Mucosa of rectum (tissue), 2 donors: ENCODE measurements at regions not wholly inside any gene's neighbourhood (a gene's known extent, or its start where the extent isn't known, plus 50 kb on each side); places are given as distances from the start of the nearest gene placed in this dataset.
A peak's percentile ranks its signal among the peaks of the same experiment; 100 is the strongest.
"Not testable (repeated sequence)": the region's sequence is repeated elsewhere in the genome, so short reads cannot be mapped to it uniquely, and the experiment has no call there.

ENCODE experiments used
- H3K27ac ChIP-seq, 2 donors: one replicate each; pipeline ENCODE4 v1.7.0; 2013; ENCODE audit warnings: inconsistent platforms in 2 of 2, low read depth in 2 of 2, low read length in 2 of 2
- H3K27me3 ChIP-seq, 2 donors: one replicate each; pipeline ENCODE4 v1.7.0; 2013; ENCODE audit warnings: low read length in 2 of 2; ENCODE audit not compliant: control insufficient read depth in 2 of 2, insufficient read depth in 2 of 2
- H3K36me3 ChIP-seq, 2 donors: one replicate each; pipeline ENCODE4 v1.7.0; 2013; ENCODE audit warnings: low read length in 2 of 2; ENCODE audit not compliant: control insufficient read depth in 2 of 2, insufficient read depth in 2 of 2
- H3K4me1 ChIP-seq, 2 donors: one replicate each; pipeline ENCODE4 v1.7.0; 2013; ENCODE audit warnings: low read length in 2 of 2, mild to moderate bottlenecking in 1 of 2; ENCODE audit not compliant: control insufficient read depth in 2 of 2, insufficient read depth in 2 of 2
- H3K4me3 ChIP-seq, 2 donors: one replicate each; pipeline ENCODE4 v1.7.0; 2013; ENCODE audit warnings: low read length in 2 of 2
- H3K9ac ChIP-seq, 2 donors: one replicate each; pipeline ENCODE4 v1.7.0; 2013; ENCODE audit warnings: low read length in 2 of 2, low read depth in 1 of 2, mild to moderate bottlenecking in 1 of 2
- H3K9me3 ChIP-seq, 2 donors: one replicate each; pipeline ENCODE4 v1.7.0; 2013; ENCODE audit warnings: low read length in 2 of 2; ENCODE audit not compliant: control insufficient read depth in 2 of 2
- donor health status: healthy.
- donor health status: Normal muscosa, but diverticular disease.

DNA sequence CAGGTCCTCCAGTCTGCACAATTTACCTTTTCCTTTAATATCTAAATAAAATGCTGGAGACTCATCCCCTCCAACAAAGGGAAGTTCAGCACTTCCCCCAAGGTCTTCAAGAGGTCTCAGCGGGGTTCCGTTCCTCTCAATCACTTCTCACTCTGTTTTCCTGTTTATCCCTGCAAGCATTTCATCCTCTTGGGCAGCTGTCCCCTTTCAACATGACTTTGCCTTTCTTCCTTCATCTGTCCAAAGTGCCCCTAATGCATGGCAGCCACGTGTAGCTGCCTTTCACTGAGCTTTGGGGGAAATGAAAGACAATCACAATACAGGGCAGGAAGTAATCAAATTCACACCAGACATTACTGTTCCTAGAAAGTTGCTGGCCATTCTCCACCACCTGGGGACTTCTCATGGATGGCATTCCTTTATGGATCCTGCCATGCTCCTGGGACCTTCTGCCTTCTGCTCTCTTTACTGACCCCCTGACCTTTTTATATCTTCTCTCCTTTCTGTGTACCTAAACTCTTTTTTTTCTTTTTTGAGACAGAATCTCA is 79.7 kb upstream of the USP9X start:
- Histone ChIP-seq H3K4me1 (no peaks in the 10 kb centered on the region), H3K27me3 (peaks cover 4 to 5% of the 10 kb centered on the region in 2 donors), H3K9me3 (no peaks in the 10 kb centered on the region), H3K9ac (no peak overlapping the region), H3K36me3 (no peaks in the 10 kb centered on the region), H3K27ac (no peak overlapping the region), H3K4me3 (no peak overlapping the region)

DNA sequence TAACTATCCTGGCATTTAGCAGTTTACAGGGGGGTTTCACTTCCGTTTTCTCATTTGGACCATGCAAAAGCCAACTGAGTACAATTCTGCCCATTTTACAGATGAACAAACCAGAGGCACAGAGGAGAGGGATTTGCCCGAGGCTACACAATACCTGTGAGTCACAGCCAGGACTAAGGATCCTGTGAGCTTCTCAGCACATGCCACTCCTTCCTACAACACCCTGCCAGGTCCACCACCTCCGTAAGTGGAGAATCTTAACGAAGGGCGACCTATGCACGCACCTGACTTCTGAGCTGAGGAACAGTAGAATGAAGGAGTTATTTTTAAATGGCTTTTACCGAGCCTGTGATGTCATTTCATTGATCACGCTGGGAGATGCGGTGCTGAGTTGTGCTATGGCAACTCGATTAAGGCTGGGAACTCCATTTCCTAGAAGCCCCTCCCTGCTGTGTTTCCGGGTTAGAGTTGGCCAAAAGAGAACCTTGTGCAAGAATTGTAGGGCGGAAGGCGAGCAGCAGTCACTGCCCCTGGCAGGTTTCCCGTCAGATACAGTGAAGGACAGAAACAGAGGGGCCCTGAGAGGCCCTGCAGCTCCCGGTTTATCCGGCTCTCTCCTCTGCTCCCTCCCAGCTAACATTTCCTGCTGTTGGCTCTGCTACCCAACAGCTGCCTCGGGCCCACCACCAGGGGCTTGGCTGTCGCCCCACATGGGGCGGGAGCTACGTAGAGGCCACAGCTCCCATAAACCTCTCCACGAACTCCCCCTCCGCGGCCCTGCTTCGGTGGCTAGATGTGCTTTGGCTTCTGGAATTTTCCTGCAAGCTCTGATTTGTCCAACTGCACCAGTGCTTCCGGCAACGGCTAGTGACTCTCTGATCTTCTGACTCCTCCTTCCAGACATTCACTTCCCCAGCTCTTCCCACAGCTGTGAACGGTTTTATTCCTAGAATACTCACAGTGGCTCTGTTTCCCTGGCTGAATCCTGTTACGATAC is 75.1 kb upstream of the USP9X start:
- Histone ChIP-seq H3K27ac (peak overlapping the region; percentile 89 to 91), H3K9ac (peak overlapping the region; percentile 71 to 74), H3K36me3 (no peaks in the 10 kb centered on the region), H3K27me3 (peaks cover 4% of the 10 kb centered on the region in 2 donors), H3K4me3 (peak overlapping the region; percentile 60 to 65), H3K9me3 (no peaks in the 10 kb centered on the region), H3K4me1 (no peaks in the 10 kb centered on the region)

- no peaks in the 10 kb centered on the region for H3K4me1 ChIP-seq
- H3K9me3 ChIP-seq: no peaks in the 10 kb centered on the region
Observed at GRCh38 chrX:41014776-41015360, 70.4 kb upstream of the USP9X start.

GRCh38 chrX:41017785-41018184 is 67.5 kb upstream of the USP9X start:
- H3K36me3 ChIP-seq, H3K9me3 ChIP-seq, H3K4me3 ChIP-seq, H3K9ac ChIP-seq, H3K4me1 ChIP-seq, H3K27ac ChIP-seq: not testable (repeated sequence)
- peaks cover 3 to 11% of the 10 kb centered on the region in 2 donors for H3K27me3 ChIP-seq

More at GRCh38 chrX:41014776-41015360, 70.4 kb upstream of the USP9X start:
- H3K27me3 ChIP-seq: peaks cover 6 to 11% of the 10 kb centered on the region in 2 donors
- no peak overlapping the region for H3K27ac ChIP-seq
- H3K36me3 ChIP-seq: no peaks in the 10 kb centered on the region
- H3K9ac ChIP-seq: no peak overlapping the region
- H3K4me3 ChIP-seq: no peak overlapping the region

DNA sequence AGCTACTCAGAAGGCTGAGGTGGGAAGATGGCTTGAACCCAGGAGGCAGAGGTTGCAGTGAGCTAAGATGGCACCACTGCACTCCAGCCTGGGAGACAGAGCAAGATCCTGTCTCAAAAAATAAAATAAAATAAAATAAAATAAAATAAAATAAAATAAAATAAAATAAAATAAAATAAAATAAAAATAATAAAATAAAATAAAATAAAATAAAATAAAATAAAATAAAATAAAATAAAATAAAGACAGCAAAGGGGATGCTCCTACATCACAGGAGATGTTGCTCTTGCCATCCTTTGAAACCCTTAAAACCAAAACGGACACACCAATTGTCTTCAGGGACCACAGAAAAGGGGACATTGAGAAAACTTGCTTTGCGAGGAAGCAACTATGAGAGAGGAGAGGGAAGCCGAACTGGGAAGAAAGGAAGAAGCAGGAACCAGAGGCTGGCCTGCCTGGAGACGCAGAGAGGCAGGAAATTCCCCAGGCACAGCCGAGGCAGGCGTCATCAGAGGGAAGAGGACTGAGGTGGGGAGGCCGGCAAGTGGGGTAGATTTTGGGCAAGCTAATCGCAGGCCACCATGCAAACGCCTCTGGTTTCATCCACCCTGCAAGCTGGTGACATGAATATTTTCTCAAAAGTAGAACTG is 66.7 kb upstream of the USP9X start:
- not testable (repeated sequence) for H3K9me3 ChIP-seq, H3K27ac ChIP-seq, H3K4me3 ChIP-seq, H3K9ac ChIP-seq, H3K36me3 ChIP-seq, H3K4me1 ChIP-seq
- H3K27me3 ChIP-seq: peaks cover 3 to 11% of the 10 kb centered on the region in 2 donors

DNA sequence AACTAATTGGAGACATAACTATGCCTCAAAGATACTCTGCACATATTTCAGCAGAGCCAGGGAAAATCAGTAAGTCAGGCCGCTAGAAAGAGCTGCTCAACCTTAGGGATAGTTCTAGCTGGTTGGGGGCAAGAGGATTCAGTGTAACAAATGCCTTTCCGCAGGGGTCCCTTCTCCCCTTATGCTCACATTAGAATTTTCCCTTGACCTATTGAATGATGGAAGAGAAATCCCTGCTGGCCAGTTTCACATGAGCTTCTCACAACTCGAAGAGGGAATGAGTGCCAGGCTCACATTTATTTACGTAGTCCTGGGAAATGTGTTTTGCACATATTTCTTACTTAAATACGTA is 66.2 kb upstream of the USP9X start:
- Histone ChIP-seq H3K27ac (no peak overlapping the region), H3K9me3 (no peaks in the 10 kb centered on the region), H3K4me3 (no peak overlapping the region), H3K9ac (no peak overlapping the region), H3K27me3 (peaks cover 3 to 11% of the 10 kb centered on the region in 2 donors), H3K4me1 (no peaks in the 10 kb centered on the region), H3K36me3 (no peaks in the 10 kb centered on the region)

GRCh38 chrX:41022566-41022965 is 62.7 kb upstream of the USP9X start:
- Histone ChIP-seq H3K27me3 (peaks cover 6% of the 10 kb centered on the region in 2 donors), H3K27ac (no peak overlapping the region), H3K36me3 (no peaks in the 10 kb centered on the region), H3K4me3 (no peak overlapping the region), H3K9me3 (no peaks in the 10 kb centered on the region), H3K9ac (no peak overlapping the region), H3K4me1 (peaks cover 5 to 14% of the 10 kb centered on the region in 2 donors)

DNA sequence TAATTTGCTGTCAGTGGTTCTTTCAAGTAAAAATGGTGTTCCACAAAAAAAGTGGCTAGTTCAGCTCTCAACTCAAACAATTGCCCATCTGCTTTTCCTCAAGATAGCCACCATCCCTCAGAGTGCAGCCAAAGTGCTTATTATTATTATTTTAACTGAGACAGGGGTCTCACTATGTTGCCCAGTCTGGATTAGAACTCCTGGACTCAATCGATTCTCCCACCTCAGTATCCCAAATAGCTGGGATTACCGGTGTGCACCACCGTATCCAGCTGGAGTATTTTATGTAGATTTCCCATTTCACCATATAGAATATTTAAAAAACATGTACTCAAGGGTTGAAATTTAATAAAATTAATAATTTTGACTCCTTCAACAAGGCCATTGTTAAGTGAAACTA is 62.1 kb upstream of the USP9X start:
- no peak overlapping the region for H3K27ac ChIP-seq
- H3K9me3 ChIP-seq: no peaks in the 10 kb centered on the region
- H3K4me3 ChIP-seq: no peak overlapping the region
- H3K9ac ChIP-seq: no peak overlapping the region
- peaks cover 5 to 14% of the 10 kb centered on the region in 2 donors for H3K4me1 ChIP-seq
- no peaks in the 10 kb centered on the region for H3K36me3 ChIP-seq
- peaks cover 4 to 6% of the 10 kb centered on the region in 2 donors for H3K27me3 ChIP-seq

DNA sequence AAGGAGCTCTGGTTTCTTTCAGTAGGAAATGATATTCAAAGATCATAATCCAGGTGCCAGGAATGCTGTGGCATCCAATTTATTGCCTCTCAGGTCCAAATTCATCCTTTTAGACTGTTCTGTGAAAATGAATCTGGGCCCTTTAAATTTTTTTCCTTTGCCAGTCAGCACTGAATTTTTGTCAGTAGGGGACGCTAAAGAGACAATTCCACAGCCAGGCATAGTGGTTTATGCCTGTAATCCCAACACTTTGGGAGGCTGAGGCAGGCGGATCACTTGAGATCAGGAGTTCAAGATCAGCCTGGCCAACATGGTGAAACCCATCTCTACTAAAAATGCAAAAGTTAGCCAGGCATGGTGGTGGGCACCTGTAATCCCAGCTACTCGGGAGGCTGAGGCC is 60.9 kb upstream of the USP9X start:
- not testable (repeated sequence) for H3K9me3 ChIP-seq, H3K36me3 ChIP-seq, H3K4me3 ChIP-seq, H3K27ac ChIP-seq, H3K9ac ChIP-seq, H3K27me3 ChIP-seq
- H3K4me1 ChIP-seq: peaks cover 5 to 14% of the 10 kb centered on the region in 2 donors

DNA sequence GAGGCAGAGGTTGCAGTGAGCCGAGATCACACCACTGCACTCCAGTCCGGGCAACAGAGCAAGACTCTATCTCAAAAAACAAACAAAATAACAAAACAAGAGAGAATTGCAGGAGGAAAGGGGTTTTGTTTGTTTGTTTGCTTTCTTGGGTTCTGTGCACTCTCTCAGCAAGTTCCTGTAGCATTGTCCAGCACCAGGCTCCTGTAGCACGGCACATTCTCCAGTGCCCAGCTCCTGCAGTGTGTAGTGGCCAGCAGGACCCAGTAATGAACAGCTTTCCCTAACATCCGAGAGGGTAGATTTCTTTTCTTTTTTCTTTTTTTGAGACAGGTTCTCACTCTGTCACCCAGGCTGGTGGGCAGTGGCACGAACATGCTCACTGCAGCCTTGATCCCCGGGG is 60.5 kb upstream of the USP9X start:
- no peaks in the 10 kb centered on the region for H3K9me3 ChIP-seq
- H3K4me3 ChIP-seq: no peak overlapping the region
- H3K4me1 ChIP-seq: peaks cover 5 to 14% of the 10 kb centered on the region in 2 donors
- H3K36me3 ChIP-seq: no peaks in the 10 kb centered on the region
- H3K27me3 ChIP-seq: peaks cover 3 to 4% of the 10 kb centered on the region in 2 donors
- no peak overlapping the region for H3K27ac ChIP-seq
- H3K9ac ChIP-seq: no peak overlapping the region
